ENCODE measurements at regions not wholly inside any gene's neighbourhood (a gene's known extent, or its start where the extent isn't known, plus 50 kb on each side); places are given as distances from the start of the nearest gene placed in this dataset.

- TF ChIP-seq CTCF (IDR thresholded peaks at IDR 0.05; ENCODE audit: low read depth, low read length) = no peak
- H3K4me3 ChIP-seq (replicated peaks in 1 of 2; ENCODE audit: low read depth in 2 of 2, low read length in 2 of 2) = no peak overlapping the region
- DNase-seq (ENCODE audit: low read depth in 2 of 2) = no peak
Observed at GRCh38 chr7:136055266-136055665, 78.1 kb upstream of the MTPN start.

GRCh38 chr7:136053689-136054485 is 76.7 kb upstream of the MTPN start:
- DNase-seq (ENCODE audit: low read depth in 2 of 2) = no peak
- no peak for TF ChIP-seq CTCF (IDR thresholded peaks at IDR 0.05; ENCODE audit: low read depth, low read length)
- H3K4me3 ChIP-seq (replicated peaks in 1 of 2; ENCODE audit: low read depth in 2 of 2, low read length in 2 of 2) = no peak overlapping the region

- no peak overlapping the region for H3K4me3 ChIP-seq (replicated peaks in 1 of 2; ENCODE audit: low read depth in 2 of 2, low read length in 2 of 2)
- TF ChIP-seq CTCF (IDR thresholded peaks at IDR 0.05; ENCODE audit: low read depth, low read length) = no peak
- DNase-seq (ENCODE audit: low read depth in 2 of 2) = no peak
Observed at GRCh38 chr7:136051203-136051928, 74.2 kb upstream of the MTPN start.

GRCh38 chr7:136050462-136050847 is 73.3 kb upstream of the MTPN start:
- no peak for TF ChIP-seq CTCF (IDR thresholded peaks at IDR 0.05; ENCODE audit: low read depth, low read length)
- no peak overlapping the region for H3K4me3 ChIP-seq (replicated peaks in 1 of 2; ENCODE audit: low read depth in 2 of 2, low read length in 2 of 2)
- no peak for DNase-seq (ENCODE audit: low read depth in 2 of 2)

- peak in 1 of 2 donors; percentile 13 for DNase-seq (ENCODE audit: low read depth in 2 of 2)
Observed at GRCh38 chr7:136049818-136050461, 72.8 kb upstream of the MTPN start.

GRCh38 chr7:136049117-136049516 is 72.0 kb upstream of the MTPN start:
- H3K4me3 ChIP-seq (replicated peaks in 1 of 2; ENCODE audit: low read depth in 2 of 2, low read length in 2 of 2) = no peak overlapping the region
- no peak for DNase-seq (ENCODE audit: low read depth in 2 of 2)
- no peak for TF ChIP-seq CTCF (IDR thresholded peaks at IDR 0.05; ENCODE audit: low read depth, low read length)

More at GRCh38 chr7:136049818-136050461, 72.8 kb upstream of the MTPN start:
- TF ChIP-seq CTCF (IDR thresholded peaks at IDR 0.05; ENCODE audit: low read depth, low read length) = no peak
- no peak overlapping the region for H3K4me3 ChIP-seq (replicated peaks in 1 of 2; ENCODE audit: low read depth in 2 of 2, low read length in 2 of 2)
